ENCODE measurements at regions not wholly inside any gene's neighbourhood (a gene's known extent, or its start where the extent isn't known, plus 50 kb on each side); places are given as distances from the start of the nearest gene placed in this dataset.

GRCh38 chr1:29540801-29541357, 304.6 kb downstream of the PTPRU start:
- TF ChIP-seq TAF1 (IDR thresholded peaks at IDR 0.05; ENCODE audit: borderline replicate concordance, low read depth, low read length) (no peak), POLR2A (IDR thresholded peaks at IDR 0.05; ENCODE audit: low read depth, low read length) (no peak), POLR2AphosphoS5 (IDR thresholded peaks at IDR 0.05; ENCODE audit: low read depth, low read length) (no peak)
